HepG2 (cell line): ENCODE measurements at regions not wholly inside any gene's neighbourhood (a gene's known extent, or its start where the extent isn't known, plus 50 kb on each side); places are given as distances from the start of the nearest gene placed in this dataset.

ENCODE experiments used
- ATAC-seq: fragments of 200-7000 bp; cut with Tn5 transposase; 3 replicates; pipeline ENCODE4 v1.9.1; 2020; ENCODE audit warnings: mild to moderate bottlenecking, moderate library complexity
- BruUV-seq: library from RNA; stranded (reverse); fragments of 400-500 nt; replicated peaks from 2 replicates; lab custom pipeline; 2021; lab: Mats Ljungman, UMichigan
- CTCF ChIA-PET: fragments of 300-600 bp; formaldehyde crosslinking; extraction: SDS; loops from one replicate; lab custom pipeline; 2021; ENCODE audit warnings: low total read pairs, inconsistent platforms, low intra/inter-chr PET ratio; lab: Yijun Ruan, JAX
- POLR2A ChIA-PET: fragments of 350-600 bp; sonication (Branson Sonifier 250); formaldehyde crosslinking; loops from one replicate; lab custom pipeline; 2020; ENCODE audit warnings: antibody characterized with exemption, inconsistent platforms; lab: Yijun Ruan, JAX
- DNase-seq: peaks from one replicate; pipeline ENCODE4 v3.0.0-alpha.2; 2015; ENCODE audit warnings: low spot score
- FAIRE-seq: peaks from 3 replicates; lab custom pipeline; 2011; peaks lifted over from hg19 to GRCh38; lab: Jason Lieb, UNC
- H2AFZ ChIP-seq: one replicate; pipeline ENCODE4 v1.6.1; 2011; ENCODE audit warnings: low read length, inconsistent platforms
- H3K27ac ChIP-seq: fragments of 300-600 bp; 3 replicates; pipeline ENCODE4 v1.8.0; 2011; ENCODE audit warnings: mixed run types, mild to moderate bottlenecking, mixed read lengths, low read length, inconsistent platforms; ENCODE audit not compliant: insufficient read depth; ENCODE audit errors: extremely low read length
- H3K27me3 ChIP-seq, 2 experiments: fragments of 200-600 bp in 1 of 2; 2 replicates in 1 of 2; 3 replicates in 1 of 2; pipeline versions ENCODE4 v1.6.0 to v1.8.0; 2011; ENCODE audit warnings: low read length in 2 of 2, mild to moderate bottlenecking in 2 of 2, moderate library complexity in 2 of 2, inconsistent platforms in 1 of 2; ENCODE audit not compliant: insufficient read depth in 2 of 2, control insufficient read depth in 1 of 2
- H3K36me3 ChIP-seq, 2 experiments: fragments of 200-600 bp in 1 of 2; replicated peaks in 1 of 2; 2 replicates in 1 of 2; 3 replicates in 1 of 2; pipeline versions ENCODE4 v1.5.1 to v1.8.0; 2011; ENCODE audit warnings: low read length in 2 of 2, inconsistent platforms in 1 of 2; ENCODE audit not compliant: insufficient read depth in 2 of 2, control insufficient read depth in 1 of 2
- H3K4me1 ChIP-seq: 2 replicates; pipeline ENCODE4 v1.5.1; 2012; ENCODE audit warnings: low read length, inconsistent platforms; ENCODE audit not compliant: insufficient read depth
- H3K4me2 ChIP-seq: 2 replicates; pipeline ENCODE4 v1.6.0; 2011; ENCODE audit warnings: low read depth, low read length, inconsistent platforms
- H3K4me3 ChIP-seq, 3 experiments: fragments of 200-600 bp in 1 of 3; sonication (generic), shearing (Covaris generic) in 1 of 3; replicated peaks in 1 of 3; 2 replicates each; pipeline ENCODE4 v1.5.1; 2011 to 2016; ENCODE audit warnings: low read length in 3 of 3, inconsistent platforms in 2 of 3, low read depth in 2 of 3, mild to moderate bottlenecking in 2 of 3, control low read depth in 1 of 3, mixed read lengths in 1 of 3; ENCODE audit not compliant: insufficient read depth in 1 of 3
- H3K79me2 ChIP-seq: one replicate; pipeline ENCODE4 v1.6.1; 2011; ENCODE audit warnings: low read length, inconsistent platforms; ENCODE audit not compliant: insufficient read depth
- H3K9ac ChIP-seq: 2 replicates; pipeline ENCODE4 v1.6.0; 2011; ENCODE audit warnings: mild to moderate bottlenecking, low read depth, low read length, inconsistent platforms; ENCODE audit not compliant: insufficient read depth
- H3K9me3 ChIP-seq: 2 replicates; pipeline ENCODE4 v1.5.1; 2012; ENCODE audit warnings: mild to moderate bottlenecking, low read length
- H4K20me1 ChIP-seq: 2 replicates; pipeline ENCODE4 v1.6.0; 2011; ENCODE audit warnings: inconsistent platforms, mild to moderate bottlenecking, low read length, moderate library complexity; ENCODE audit not compliant: insufficient read depth
- CTCF ChIP-seq: sonication (generic); formaldehyde crosslinking; IDR thresholded peaks from 2 replicates; pipeline ENCODE4 v1.5.0; 2020; ENCODE audit warnings: mild to moderate bottlenecking, missing genetic modification reagents, moderate library complexity
- HNF1A ChIP-seq, 2 experiments: sonication (generic) in 1 of 2; formaldehyde crosslinking in 1 of 2; IDR thresholded peaks; 2 replicates each; pipeline versions ENCODE4 v1.4.0 to v1.6.1; 2016 to 2020; ENCODE audit warnings: borderline replicate concordance in 1 of 2, low read depth in 1 of 2, mild to moderate bottlenecking in 1 of 2, missing genetic modification reagents in 1 of 2
- in situ Hi-C: cut with HindIII; loops from 2 replicates; pipeline ENCODE4 v1.10.0; 2017; ENCODE audit warnings: low pct_unique_long_range_greater_than_20kb; ENCODE audit not compliant: extremely low pct_ligation_motif_present
- intact Hi-C: fragments of 100-400 bp; cut with micrococcal nuclease; formaldehyde crosslinking; loops from one replicate; pipeline ENCODE4 v1.10.0; 2022; ENCODE audit not compliant: unreplicated experiment

GRCh38 chr5:63111891-63112290 is 533.3 kb downstream of the LRRC70 start:
- BruUV-seq, result no TSS peak
- POLR2A ChIA-PET, result no interaction called here

More at GRCh38 chr5:63111891-63112290, 533.3 kb downstream of the LRRC70 start:
- Histone ChIP-seq H3K9me3 (no peaks in the 10 kb centered on the region), H3K4me1 (no peaks in the 10 kb centered on the region), H3K27me3 (no peaks in the 10 kb centered on the region)
- DNase-seq, result no peak
- TF ChIP-seq CTCF (no peak), HNF1A (IDR thresholded peaks at IDR 0.05; ENCODE audit: low read depth) (peak; percentile 44), HNF1A (CRISPR knock-in tag; IDR thresholded peaks at IDR 0.05; ENCODE audit: borderline replicate concordance) (no peak)
- TF ChIP-seq, all 625 proteins: peak for 1
- no peaks in the 10 kb centered on the region for H4K20me1 ChIP-seq
- ATAC-seq (no peak), FAIRE-seq (no peak)
- CTCF ChIA-PET, result no interaction called here
- no peak overlapping the region for H3K4me2 ChIP-seq
- no peaks in the 10 kb centered on the region for H3K36me3 ChIP-seq
- H2AFZ ChIP-seq, result no peak overlapping the region
- H3K27ac ChIP-seq, result no peak overlapping the region
- in situ Hi-C loops, result no loop called here
- H3K79me2 ChIP-seq, result no peaks in the 10 kb centered on the region
- no peak overlapping the region for H3K9ac ChIP-seq
- intact Hi-C loops, result no loop called here
- no peak overlapping the region for H3K4me3 ChIP-seq
